ENCODE measurements at regions not wholly inside any gene's neighbourhood (a gene's known extent, or its start where the extent isn't known, plus 50 kb on each side); places are given as distances from the start of the nearest gene placed in this dataset.

DNA sequence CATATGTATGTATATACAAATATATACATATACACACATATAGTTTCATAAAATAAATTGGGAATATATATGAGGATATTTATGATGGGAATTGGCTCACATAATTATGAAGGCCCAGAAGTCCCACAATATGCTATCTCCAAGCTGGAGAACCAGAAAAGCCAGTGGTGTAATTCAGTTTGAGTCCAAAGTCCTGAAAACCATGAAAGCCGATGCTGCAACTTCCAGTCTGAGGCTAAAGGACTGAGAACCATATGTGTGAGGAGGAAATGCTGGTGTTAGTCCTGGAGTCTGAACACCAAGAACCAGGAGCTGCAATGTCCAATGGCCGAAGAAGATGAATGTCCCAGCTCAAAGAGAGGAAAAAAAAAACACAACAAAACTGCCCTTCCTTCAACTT lies 65.5 kb upstream of the PRKD1 start:
- TF ChIP-seq, protein P1, sequence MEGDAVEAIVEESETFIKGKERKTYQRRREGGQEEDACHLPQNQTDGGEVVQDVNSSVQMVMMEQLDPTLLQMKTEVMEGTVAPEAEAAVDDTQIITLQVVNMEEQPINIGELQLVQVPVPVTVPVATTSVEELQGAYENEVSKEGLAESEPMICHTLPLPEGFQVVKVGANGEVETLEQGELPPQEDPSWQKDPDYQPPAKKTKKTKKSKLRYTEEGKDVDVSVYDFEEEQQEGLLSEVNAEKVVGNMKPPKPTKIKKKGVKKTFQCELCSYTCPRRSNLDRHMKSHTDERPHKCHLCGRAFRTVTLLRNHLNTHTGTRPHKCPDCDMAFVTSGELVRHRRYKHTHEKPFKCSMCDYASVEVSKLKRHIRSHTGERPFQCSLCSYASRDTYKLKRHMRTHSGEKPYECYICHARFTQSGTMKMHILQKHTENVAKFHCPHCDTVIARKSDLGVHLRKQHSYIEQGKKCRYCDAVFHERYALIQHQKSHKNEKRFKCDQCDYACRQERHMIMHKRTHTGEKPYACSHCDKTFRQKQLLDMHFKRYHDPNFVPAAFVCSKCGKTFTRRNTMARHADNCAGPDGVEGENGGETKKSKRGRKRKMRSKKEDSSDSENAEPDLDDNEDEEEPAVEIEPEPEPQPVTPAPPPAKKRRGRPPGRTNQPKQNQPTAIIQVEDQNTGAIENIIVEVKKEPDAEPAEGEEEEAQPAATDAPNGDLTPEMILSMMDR (conservative IDR thresholded peaks at IDR 0.05; ENCODE audit: low read length), result no peak
- no peak for TF ChIP-seq EZH2phosphoT487 (IDR thresholded peaks at IDR 0.05; ENCODE audit: borderline replicate concordance)
- Histone ChIP-seq H3K4me1 (ENCODE audit: insufficient read depth, low read length, poor library complexity, severe bottlenecking) (no peaks in the 10 kb centered on the region), H3K27me3 (ENCODE audit: insufficient read depth, low read length, poor library complexity, severe bottlenecking) (no peaks in the 10 kb centered on the region), H3K9me3 (ENCODE audit: insufficient read depth, low read depth, low read length) (no peaks in the 10 kb centered on the region), H3K79me2 (ENCODE audit: insufficient read depth, low read length) (no peaks in the 10 kb centered on the region), H3K4me2 (ENCODE audit: low read depth, low read length, poor library complexity, severe bottlenecking) (no peak overlapping the region), H3F3A (ENCODE audit: low read depth) (no peaks in the 10 kb centered on the region), H2AFZ (ENCODE audit: low read length) (no peak overlapping the region), H3K36me3 (ENCODE audit: insufficient read depth, low read length) (no peaks in the 10 kb centered on the region), H4K20me1 (ENCODE audit: insufficient read depth, low read length, poor library complexity, severe bottlenecking) (no peaks in the 10 kb centered on the region), H3K4me3 (ENCODE audit: low read length, poor library complexity, severe bottlenecking) (no peak overlapping the region), H3K9me2 (replicated peaks; ENCODE audit: low read depth, low read length) (no peaks in the 10 kb centered on the region), H3K9ac (ENCODE audit: low read depth, low read length, poor library complexity, severe bottlenecking) (no peak overlapping the region)

DNA sequence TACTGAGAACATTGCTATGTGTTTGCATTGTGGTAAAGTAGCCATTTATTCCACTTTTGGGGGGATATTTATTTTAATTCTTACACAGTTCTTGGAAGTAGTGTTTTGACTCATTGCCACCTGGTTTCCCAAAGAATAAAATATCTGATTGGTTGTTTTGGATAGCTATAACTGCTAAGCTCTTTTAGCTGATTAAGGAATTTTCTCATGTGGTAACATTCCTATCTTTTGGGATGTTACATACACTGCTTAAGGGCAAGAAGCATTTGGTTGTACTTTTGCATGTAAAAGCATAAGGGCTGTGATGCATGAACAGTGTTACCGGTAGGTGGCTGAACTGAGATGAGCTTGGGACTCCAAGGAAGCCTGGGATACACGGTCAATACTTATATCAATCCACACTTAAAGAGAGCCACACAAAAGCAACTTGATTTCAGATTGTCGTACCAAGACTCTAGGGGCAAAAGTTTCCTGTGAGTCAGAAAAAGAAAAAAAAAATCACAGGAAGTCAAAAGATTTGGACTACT lies 71.4 kb upstream of the PRKD1 start:
- Histone ChIP-seq H3K4me3 (ENCODE audit: low read length, poor library complexity, severe bottlenecking) (no peak overlapping the region), H3K27me3 (ENCODE audit: insufficient read depth, low read length, poor library complexity, severe bottlenecking) (no peaks in the 10 kb centered on the region), H3K4me1 (ENCODE audit: insufficient read depth, low read length, poor library complexity, severe bottlenecking) (no peaks in the 10 kb centered on the region), H3F3A (ENCODE audit: low read depth) (no peaks in the 10 kb centered on the region), H3K9ac (ENCODE audit: low read depth, low read length, poor library complexity, severe bottlenecking) (no peak overlapping the region), H3K9me2 (replicated peaks; ENCODE audit: low read depth, low read length) (no peaks in the 10 kb centered on the region), H4K20me1 (ENCODE audit: insufficient read depth, low read length, poor library complexity, severe bottlenecking) (no peaks in the 10 kb centered on the region), H3K4me2 (ENCODE audit: low read depth, low read length, poor library complexity, severe bottlenecking) (no peak overlapping the region), H3K79me2 (ENCODE audit: insufficient read depth, low read length) (no peaks in the 10 kb centered on the region), H3K9me3 (ENCODE audit: insufficient read depth, low read depth, low read length) (no peaks in the 10 kb centered on the region), H2AFZ (ENCODE audit: low read length) (no peak overlapping the region), H3K36me3 (ENCODE audit: insufficient read depth, low read length) (no peaks in the 10 kb centered on the region)
- TF ChIP-seq, protein P1 (conservative IDR thresholded peaks at IDR 0.05; ENCODE audit: low read length), result no peak
- no peak for TF ChIP-seq EZH2phosphoT487 (IDR thresholded peaks at IDR 0.05; ENCODE audit: borderline replicate concordance)

DNA sequence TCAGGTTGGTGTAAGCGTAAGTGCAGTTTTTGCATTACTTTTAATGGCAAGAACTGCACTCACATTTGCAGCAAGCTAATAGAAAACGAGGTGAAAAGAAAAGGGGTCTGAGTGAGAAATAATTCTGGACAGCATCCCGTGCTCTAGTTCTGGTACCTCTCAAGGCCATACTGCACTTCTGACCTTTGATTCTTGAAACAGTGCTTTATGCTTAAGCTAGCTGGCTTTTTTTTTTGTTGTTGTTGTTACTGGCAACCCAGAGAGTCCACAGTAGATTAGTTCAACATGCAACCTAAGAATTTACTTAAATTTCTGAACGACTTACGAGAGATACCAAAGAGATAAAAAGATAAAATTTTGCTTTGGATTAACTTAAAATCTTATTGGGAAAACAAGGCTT lies 75.2 kb upstream of the PRKD1 start:
- H3K4me2 ChIP-seq (ENCODE audit: low read depth, low read length, poor library complexity, severe bottlenecking), result no peak overlapping the region
- no peak overlapping the region for H3K4me3 ChIP-seq (ENCODE audit: low read length, poor library complexity, severe bottlenecking)
- H3K4me1 ChIP-seq (ENCODE audit: insufficient read depth, low read length, poor library complexity, severe bottlenecking), result no peaks in the 10 kb centered on the region
- H3K9me3 ChIP-seq (ENCODE audit: insufficient read depth, low read depth, low read length), result no peaks in the 10 kb centered on the region
- no peak overlapping the region for H2AFZ ChIP-seq (ENCODE audit: low read length)
- H3K9me2 ChIP-seq (replicated peaks; ENCODE audit: low read depth, low read length), result no peaks in the 10 kb centered on the region
- no peaks in the 10 kb centered on the region for H3K79me2 ChIP-seq (ENCODE audit: insufficient read depth, low read length)
- H3K36me3 ChIP-seq (ENCODE audit: insufficient read depth, low read length), result no peaks in the 10 kb centered on the region
- H4K20me1 ChIP-seq (ENCODE audit: insufficient read depth, low read length, poor library complexity, severe bottlenecking), result no peaks in the 10 kb centered on the region
- TF ChIP-seq, protein P1 (conservative IDR thresholded peaks at IDR 0.05; ENCODE audit: low read length), result no peak
- TF ChIP-seq EZH2phosphoT487 (IDR thresholded peaks at IDR 0.05; ENCODE audit: borderline replicate concordance), result no peak
- no peaks in the 10 kb centered on the region for H3F3A ChIP-seq (ENCODE audit: low read depth)
- no peak overlapping the region for H3K9ac ChIP-seq (ENCODE audit: low read depth, low read length, poor library complexity, severe bottlenecking)
- H3K27me3 ChIP-seq (ENCODE audit: insufficient read depth, low read length, poor library complexity, severe bottlenecking), result no peaks in the 10 kb centered on the region

All from Loucy (cell line).